ENCODE measurements at regions not wholly inside any gene's neighbourhood (a gene's known extent, or its start where the extent isn't known, plus 50 kb on each side); places are given as distances from the start of the nearest gene placed in this dataset.

DNA sequence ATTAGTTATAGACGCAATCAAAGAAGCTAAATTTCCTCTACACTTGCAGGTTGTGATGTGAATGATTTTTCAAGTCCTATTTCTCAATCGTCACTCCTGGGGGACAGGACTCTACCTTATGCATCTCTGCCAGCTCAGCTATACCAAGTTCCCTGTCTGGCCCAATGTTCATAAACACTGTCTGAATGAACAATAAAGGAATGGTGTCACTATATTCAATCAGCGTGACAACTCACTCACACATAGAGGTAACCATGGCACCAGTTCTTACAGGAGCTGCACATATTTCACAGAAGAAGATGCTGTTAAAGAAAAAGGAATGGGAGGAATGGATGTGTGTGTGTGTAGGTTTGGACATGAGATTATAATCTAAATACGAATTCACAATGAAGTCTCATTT, 280.6 kb downstream of the PPP1R2C start:
- TF ChIP-seq, protein P1, sequence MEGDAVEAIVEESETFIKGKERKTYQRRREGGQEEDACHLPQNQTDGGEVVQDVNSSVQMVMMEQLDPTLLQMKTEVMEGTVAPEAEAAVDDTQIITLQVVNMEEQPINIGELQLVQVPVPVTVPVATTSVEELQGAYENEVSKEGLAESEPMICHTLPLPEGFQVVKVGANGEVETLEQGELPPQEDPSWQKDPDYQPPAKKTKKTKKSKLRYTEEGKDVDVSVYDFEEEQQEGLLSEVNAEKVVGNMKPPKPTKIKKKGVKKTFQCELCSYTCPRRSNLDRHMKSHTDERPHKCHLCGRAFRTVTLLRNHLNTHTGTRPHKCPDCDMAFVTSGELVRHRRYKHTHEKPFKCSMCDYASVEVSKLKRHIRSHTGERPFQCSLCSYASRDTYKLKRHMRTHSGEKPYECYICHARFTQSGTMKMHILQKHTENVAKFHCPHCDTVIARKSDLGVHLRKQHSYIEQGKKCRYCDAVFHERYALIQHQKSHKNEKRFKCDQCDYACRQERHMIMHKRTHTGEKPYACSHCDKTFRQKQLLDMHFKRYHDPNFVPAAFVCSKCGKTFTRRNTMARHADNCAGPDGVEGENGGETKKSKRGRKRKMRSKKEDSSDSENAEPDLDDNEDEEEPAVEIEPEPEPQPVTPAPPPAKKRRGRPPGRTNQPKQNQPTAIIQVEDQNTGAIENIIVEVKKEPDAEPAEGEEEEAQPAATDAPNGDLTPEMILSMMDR (conservative IDR thresholded peaks at IDR 0.05 in 1 of 2, IDR thresholded peaks at IDR 0.05 in 1 of 2; ENCODE audit: extremely low read depth in 1 of 2, insufficient read depth in 1 of 2, low read depth in 1 of 2, low read length in 2 of 2) = no peak
- no peak for TF ChIP-seq EZH2 (IDR thresholded peaks at IDR 0.05; ENCODE audit: borderline replicate concordance, low read length)

Data from mammary epithelial cell (primary cell).